ENCODE measurements at regions not wholly inside any gene's neighbourhood (a gene's known extent, or its start where the extent isn't known, plus 50 kb on each side); places are given as distances from the start of the nearest gene placed in this dataset.
A peak's percentile ranks its signal among the peaks of the same experiment; 100 is the strongest.

DNA sequence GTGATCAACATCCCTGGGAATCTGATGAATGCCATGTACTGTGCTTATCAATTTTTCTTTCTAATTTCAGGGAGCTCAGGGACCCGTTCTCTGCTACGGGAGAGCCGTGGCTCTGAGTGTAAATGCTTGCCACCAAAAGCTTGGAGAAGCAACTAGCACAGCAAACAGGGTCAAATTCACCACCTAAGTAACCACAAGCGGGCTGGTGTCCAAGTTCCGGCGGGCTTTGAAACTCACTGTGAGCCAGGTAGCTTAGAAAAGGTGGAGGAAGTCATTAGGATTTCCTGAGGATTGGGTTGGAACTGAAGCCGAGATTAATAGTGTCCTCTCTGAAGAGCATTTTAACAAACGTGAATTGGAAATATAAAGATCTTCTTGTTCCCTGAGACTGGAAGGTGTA, 87.2 kb downstream of the CLDN34 start:
- Histone ChIP-seq H3K4me1 (ENCODE audit: insufficient read depth, poor library complexity, severe bottlenecking) (peaks cover 6% of the 10 kb centered on the region), H3K36me3 (ENCODE audit: low read depth) (no peaks in the 10 kb centered on the region), H3K4me3 (ENCODE audit: severe bottlenecking) (no peak overlapping the region), H3K27me3 (ENCODE audit: insufficient read depth, poor library complexity, severe bottlenecking) (no peaks in the 10 kb centered on the region), H3K27ac (ENCODE audit: poor library complexity, severe bottlenecking) (no peak overlapping the region), H3K9me3 (ENCODE audit: severe bottlenecking) (no peaks in the 10 kb centered on the region)
- DNase-seq (ENCODE audit: low spot score): no peak
- no peak for ATAC-seq (ENCODE audit: low read depth)
- TF ChIP-seq, protein P1, sequence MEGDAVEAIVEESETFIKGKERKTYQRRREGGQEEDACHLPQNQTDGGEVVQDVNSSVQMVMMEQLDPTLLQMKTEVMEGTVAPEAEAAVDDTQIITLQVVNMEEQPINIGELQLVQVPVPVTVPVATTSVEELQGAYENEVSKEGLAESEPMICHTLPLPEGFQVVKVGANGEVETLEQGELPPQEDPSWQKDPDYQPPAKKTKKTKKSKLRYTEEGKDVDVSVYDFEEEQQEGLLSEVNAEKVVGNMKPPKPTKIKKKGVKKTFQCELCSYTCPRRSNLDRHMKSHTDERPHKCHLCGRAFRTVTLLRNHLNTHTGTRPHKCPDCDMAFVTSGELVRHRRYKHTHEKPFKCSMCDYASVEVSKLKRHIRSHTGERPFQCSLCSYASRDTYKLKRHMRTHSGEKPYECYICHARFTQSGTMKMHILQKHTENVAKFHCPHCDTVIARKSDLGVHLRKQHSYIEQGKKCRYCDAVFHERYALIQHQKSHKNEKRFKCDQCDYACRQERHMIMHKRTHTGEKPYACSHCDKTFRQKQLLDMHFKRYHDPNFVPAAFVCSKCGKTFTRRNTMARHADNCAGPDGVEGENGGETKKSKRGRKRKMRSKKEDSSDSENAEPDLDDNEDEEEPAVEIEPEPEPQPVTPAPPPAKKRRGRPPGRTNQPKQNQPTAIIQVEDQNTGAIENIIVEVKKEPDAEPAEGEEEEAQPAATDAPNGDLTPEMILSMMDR (IDR thresholded peaks at IDR 0.05; ENCODE audit: poor library complexity, severe bottlenecking): no peak

DNA sequence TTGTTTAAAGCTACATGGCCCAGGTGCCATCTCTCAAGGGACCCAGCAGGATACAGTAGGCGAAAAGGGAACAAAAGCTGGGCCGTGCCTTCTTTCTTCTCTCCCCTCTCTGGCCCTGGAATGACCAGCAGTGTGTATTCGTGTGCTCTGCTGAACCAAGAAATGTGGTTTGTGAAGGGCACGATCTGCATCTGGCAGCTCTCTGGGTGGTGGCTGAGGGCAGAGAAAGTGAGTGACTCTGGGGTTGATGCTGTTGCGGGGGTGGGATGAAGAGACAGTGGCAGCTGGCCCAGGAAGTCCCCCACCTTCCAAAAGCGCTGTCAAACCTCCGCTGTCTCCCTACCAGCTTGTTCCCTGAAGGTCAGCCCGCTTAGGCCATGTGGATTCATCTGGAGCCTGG, 88.3 kb downstream of the CLDN34 start:
- Histone ChIP-seq H3K36me3 (ENCODE audit: low read depth) (no peaks in the 10 kb centered on the region), H3K27me3 (ENCODE audit: insufficient read depth, poor library complexity, severe bottlenecking) (no peaks in the 10 kb centered on the region), H3K4me3 (ENCODE audit: severe bottlenecking) (no peak overlapping the region), H3K4me1 (ENCODE audit: insufficient read depth, poor library complexity, severe bottlenecking) (peaks cover 4% of the 10 kb centered on the region), H3K27ac (ENCODE audit: poor library complexity, severe bottlenecking) (no peak overlapping the region), H3K9me3 (ENCODE audit: severe bottlenecking) (no peaks in the 10 kb centered on the region)
- no peak for DNase-seq (ENCODE audit: low spot score)
- TF ChIP-seq, protein P1 (IDR thresholded peaks at IDR 0.05; ENCODE audit: poor library complexity, severe bottlenecking): no peak
- ATAC-seq (ENCODE audit: low read depth): no peak

DNA sequence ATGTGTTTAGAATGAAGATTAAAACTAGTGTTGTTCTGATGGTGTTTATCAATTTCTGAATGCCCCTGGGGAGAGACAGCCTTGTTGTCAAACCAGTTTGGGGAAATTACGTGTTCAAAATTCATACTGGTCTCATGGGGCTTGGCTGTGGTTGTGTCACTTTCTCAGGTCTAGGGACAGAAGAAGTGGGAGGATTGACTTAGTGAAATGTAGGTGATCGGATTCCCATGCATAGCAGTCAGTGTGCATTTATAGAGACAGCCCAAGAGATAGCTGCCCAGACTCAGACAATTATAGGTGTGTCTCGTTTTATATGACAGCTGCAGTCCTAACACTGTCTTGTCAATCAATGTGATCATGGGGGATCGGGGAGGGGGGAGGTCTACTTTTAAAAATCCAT, 94.4 kb upstream of the CLCN4 start:
- Histone ChIP-seq H3K27ac (ENCODE audit: poor library complexity, severe bottlenecking) (peak overlapping the region; percentile 24), H3K4me1 (ENCODE audit: insufficient read depth, poor library complexity, severe bottlenecking) (peaks cover 7% of the 10 kb centered on the region), H3K9me3 (ENCODE audit: severe bottlenecking) (no peaks in the 10 kb centered on the region), H3K4me3 (ENCODE audit: severe bottlenecking) (no peak overlapping the region), H3K27me3 (ENCODE audit: insufficient read depth, poor library complexity, severe bottlenecking) (no peaks in the 10 kb centered on the region), H3K36me3 (ENCODE audit: low read depth) (no peaks in the 10 kb centered on the region)
- TF ChIP-seq, protein P1 (IDR thresholded peaks at IDR 0.05; ENCODE audit: poor library complexity, severe bottlenecking): no peak
- DNase-seq (ENCODE audit: low spot score): no peak
- ATAC-seq (ENCODE audit: low read depth): no peak

DNA sequence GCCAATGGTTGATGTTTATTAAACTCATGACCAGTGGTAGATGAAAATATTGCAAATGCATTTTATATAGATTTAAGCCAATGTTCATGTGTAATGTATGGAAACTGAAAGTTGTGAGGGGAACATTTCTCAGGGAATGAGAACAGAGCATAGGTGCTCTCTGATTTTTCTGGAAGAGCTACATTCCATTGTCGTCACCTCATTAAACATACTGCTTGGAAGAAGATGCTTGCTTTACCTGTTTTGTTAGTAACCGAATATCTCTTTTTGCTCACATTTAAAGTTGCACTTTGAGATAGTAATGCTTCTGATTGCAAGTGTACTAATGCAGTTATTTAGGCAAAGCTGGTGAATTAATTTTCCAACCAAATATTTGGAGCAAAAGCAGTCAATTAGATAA, 93.8 kb upstream of the CLCN4 start:
- TF ChIP-seq, protein P1 (IDR thresholded peaks at IDR 0.05; ENCODE audit: poor library complexity, severe bottlenecking): no peak
- peaks cover 7% of the 10 kb centered on the region for H3K4me1 ChIP-seq (ENCODE audit: insufficient read depth, poor library complexity, severe bottlenecking)
- H3K27me3 ChIP-seq (ENCODE audit: insufficient read depth, poor library complexity, severe bottlenecking): no peaks in the 10 kb centered on the region
- ATAC-seq (ENCODE audit: low read depth) (peak; percentile 65), DNase-seq (ENCODE audit: low spot score) (no peak)
- no peaks in the 10 kb centered on the region for H3K36me3 ChIP-seq (ENCODE audit: low read depth)
- H3K9me3 ChIP-seq (ENCODE audit: severe bottlenecking): no peaks in the 10 kb centered on the region
- H3K27ac ChIP-seq (ENCODE audit: poor library complexity, severe bottlenecking): peak overlapping the region; percentile 24
- H3K4me3 ChIP-seq (ENCODE audit: severe bottlenecking): no peak overlapping the region

DNA sequence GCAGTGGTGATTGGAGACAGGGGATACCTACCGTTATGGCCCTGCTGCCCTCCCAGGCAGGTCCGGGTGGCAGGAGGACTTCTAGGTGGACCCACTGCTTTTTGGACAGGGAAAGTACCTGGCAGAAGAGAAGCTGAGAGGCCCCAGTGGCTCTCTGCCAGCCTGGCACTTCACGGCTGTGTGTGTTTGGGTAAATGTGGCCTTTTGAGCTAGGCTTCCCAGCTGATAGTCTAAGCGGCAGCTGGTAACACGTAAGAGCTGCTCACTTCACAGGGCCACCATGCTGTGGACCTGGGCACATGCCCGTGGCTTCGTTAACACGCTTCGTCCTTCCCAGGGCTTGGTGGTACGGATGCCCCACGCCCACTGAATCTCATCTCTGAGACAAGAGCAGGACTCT, 92.0 kb upstream of the CLCN4 start:
- H3K9me3 ChIP-seq (ENCODE audit: severe bottlenecking): no peaks in the 10 kb centered on the region
- DNase-seq (ENCODE audit: low spot score): no peak
- H3K27me3 ChIP-seq (ENCODE audit: insufficient read depth, poor library complexity, severe bottlenecking): no peaks in the 10 kb centered on the region
- no peak for ATAC-seq (ENCODE audit: low read depth)
- H3K4me1 ChIP-seq (ENCODE audit: insufficient read depth, poor library complexity, severe bottlenecking): peaks cover 7% of the 10 kb centered on the region
- TF ChIP-seq, protein P1 (IDR thresholded peaks at IDR 0.05; ENCODE audit: poor library complexity, severe bottlenecking): no peak
- no peak overlapping the region for H3K4me3 ChIP-seq (ENCODE audit: severe bottlenecking)
- H3K36me3 ChIP-seq (ENCODE audit: low read depth): no peaks in the 10 kb centered on the region
- H3K27ac ChIP-seq (ENCODE audit: poor library complexity, severe bottlenecking): no peak overlapping the region
